Stimulated activated CD8-positive, alpha-beta memory T cell treated with anti-CD3 and anti-CD28 coated beads, Interleukin-15, amount 100 ng/mL, for 24 hours (primary cell): ENCODE measurements at regions not wholly inside any gene's neighbourhood (a gene's known extent, or its start where the extent isn't known, plus 50 kb on each side); places are given as distances from the start of the nearest gene placed in this dataset.

Experiments used
- DNase-seq: peaks from one replicate; pipeline ENCODE4 v3.0.0-alpha.2; 2020; ENCODE audit warnings: low read depth

DNA sequence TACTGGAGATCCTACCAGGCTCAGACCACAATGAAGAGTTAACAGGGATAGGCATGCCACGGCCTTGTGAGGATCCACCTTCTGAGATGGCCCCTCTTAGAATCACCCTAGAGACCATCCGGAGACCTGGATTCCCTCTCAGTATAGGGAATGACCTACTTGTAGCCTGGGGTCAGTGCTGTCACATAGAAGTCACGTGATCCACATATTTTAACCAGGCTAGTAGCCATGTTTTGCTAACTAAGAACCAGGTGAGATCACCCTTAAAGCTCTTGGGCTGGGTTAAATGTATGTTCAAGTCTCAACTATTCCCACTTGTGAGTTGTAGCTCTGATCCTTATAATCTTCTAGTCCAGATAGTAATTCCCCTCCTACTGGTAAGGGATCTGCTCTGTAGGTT is 215.4 kb downstream of the CCNG2 start:
- DNase-seq: no peak

DNA sequence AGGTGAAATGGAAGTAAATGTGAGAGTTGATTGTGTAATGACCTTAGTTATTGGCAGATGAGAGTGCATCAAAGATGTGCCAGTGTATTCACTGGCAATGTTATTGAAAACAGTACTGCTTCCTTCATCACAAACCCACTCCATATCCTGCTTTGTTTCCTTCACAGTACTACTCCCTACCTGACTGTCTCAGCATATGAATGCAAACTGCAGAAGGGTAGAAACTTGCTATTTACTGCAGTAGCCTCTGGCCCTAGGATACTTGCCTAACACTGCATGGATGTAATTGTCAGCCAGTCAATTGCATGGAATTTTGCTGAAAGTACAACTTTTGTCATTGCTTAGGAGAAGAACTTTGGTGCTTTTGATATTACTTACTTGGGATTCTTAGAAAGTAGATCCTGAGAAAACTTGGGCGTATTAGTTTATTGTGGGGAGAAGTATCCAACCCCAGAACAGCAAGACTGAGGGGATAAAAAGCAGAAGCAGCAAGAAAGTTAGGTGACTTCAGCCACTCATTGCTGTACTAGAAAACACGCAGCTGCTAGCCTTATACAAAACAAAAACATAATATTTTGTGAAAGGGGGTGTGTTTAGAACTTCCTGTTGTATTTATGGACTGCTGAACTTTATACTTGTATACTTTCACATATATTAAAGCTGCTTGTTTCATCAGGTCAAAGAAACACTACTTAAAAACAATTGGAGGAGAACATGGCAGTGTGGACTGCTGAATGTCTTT is 219.0 kb downstream of the CCNG2 start:
- no peak for DNase-seq

DNA sequence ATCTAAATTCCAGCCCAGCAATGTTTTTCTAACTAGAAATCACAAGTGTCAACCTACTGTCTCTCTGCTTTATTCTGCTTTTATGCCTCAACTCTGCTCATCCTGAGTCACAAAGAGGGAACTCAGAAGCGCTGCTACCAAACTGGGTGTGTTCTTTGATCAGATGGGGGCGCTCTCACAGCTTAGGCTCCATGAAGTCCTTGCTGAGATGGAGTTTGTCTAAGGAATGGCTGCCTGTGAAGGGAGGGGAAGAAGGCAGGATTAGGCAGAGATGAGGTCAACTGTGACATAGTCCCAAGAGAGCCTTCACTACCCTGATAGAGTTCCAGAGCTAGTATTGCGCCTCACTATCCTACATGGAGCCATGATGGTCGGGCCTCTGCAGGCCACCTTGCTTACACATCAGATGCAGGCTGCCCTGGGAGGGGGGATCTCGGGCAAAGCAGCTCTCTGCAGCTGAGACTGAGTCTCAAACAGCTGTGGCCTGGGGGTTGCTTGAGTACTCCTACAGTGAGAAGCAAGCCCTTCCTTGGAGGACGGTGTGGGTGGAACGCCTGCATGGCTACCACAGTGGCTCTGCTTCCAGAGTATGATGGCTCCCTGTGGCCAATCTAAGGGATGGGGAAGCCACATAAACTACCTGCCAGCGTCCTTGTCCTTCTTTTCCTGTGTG is 219.9 kb downstream of the CCNG2 start:
- DNase-seq: no peak

DNA sequence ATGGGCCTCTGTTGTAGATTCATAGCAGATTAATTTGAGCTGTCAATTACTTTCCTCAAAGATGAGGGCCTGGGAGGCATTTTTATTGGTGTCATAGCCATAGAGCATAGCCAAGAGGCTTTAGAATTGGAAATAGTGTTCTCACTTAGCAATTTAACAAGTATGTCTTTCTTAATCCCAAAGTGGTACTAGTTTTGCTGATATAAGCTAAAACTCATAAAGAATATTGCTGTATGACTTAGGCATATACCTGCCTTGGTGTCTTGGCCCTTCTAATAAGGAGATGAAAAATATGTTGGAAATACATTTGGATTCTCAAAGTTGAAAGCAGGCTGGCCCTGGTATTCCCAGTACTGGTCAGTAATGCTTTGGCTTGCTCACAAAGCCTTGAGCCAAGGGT is 221.5 kb upstream of the CXCL13 start:
- DNase-seq: no peak

DNA sequence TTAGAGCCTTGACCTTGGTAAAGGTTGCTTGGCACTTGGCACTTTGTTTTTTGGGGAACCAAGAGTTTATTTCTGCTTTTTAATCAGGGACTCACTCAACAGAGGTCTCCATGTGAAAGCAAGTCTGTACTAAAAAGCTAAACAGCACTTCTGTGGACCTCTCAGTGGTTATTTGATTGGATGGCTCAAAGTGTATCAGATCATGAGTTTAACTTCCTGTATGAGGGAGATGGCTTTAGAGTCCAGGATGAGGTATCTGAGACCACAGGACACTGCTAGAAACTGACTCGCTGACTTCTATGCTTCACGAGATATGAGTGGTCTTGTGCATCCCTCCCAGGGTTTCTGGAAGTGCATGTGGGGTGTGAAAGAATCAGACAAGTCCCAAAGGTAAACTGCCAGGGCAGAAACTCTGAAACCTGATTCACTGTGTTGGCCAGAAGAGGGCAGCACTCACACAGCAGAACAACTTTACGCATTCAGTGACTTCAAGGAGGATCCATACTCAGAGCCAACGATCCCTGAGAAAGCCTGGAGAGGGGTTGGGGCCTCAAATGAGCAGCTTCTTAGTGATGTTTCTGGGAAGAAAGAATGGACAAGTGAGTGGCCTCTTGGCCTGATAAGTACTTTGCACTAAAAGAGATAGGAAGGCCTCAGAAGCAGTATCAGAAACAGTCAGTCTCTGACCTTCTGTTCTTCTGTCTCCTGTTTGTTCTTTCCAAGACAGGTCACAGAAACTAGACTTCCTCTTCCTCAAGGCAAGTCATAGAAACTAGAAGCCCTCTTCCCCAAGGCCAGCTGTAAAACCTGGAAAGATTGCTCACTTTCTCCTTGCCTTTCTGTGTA is 220.3 kb upstream of the CXCL13 start:
- DNase-seq: peak; percentile 26

DNA sequence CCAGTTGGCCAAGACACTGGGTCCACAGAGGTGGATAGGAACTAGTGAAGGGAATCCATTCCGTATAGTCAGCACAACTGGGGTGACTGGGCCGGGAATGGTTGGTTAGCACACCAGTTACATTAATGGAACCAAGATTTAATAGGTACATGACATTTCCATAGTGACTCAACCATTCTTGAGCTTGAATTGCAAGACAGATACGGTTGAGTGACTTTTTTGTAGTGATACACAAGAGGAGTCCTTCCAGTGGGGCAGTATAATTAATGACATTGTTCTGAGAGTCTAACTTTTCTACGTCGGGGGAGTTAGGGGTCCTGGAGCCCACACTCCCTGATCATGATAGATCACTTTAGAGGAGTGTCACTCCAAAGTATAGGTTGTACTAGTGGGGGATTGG is 211.6 kb upstream of the CXCL13 start:
- no peak for DNase-seq

DNA sequence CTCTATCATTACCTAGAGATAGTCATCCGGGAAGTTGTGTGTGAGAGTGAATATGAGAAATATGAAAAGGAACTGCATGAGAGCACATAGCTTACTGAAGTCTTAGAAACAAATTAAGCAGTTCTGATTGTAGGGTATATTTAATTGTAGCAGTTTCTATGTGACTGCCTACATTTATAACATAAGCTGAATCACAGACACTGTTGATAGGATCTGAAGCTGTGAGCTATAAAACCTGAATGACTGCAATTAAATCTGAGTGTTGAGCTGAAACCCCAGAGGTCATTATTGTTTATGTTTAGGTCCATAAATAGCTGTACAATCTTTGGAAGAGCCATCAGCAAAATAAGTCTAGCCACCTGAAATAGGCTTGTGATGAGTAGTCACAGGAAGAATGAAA is 210.1 kb upstream of the CXCL13 start:
- DNase-seq: no peak

DNA sequence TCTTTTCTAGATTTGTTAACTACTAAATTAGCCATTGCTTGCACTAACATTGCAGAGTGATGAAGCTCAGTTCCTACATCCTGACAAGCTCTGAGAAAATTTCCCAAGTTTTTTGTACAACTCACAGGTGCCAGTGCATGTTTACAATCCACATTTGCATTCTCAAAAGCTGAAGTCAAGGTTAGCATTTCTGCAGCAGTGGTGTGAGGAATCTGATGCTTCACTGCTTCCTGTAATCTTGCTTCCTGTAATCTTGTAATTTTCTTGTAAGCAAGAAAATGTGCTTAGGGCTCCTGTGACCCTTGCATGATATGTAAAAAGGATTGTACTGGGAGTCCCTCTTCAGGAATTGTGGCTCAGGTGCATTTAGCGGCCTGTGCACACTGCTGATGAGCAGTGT is 207.4 kb upstream of the CXCL13 start:
- DNase-seq: no peak

DNA sequence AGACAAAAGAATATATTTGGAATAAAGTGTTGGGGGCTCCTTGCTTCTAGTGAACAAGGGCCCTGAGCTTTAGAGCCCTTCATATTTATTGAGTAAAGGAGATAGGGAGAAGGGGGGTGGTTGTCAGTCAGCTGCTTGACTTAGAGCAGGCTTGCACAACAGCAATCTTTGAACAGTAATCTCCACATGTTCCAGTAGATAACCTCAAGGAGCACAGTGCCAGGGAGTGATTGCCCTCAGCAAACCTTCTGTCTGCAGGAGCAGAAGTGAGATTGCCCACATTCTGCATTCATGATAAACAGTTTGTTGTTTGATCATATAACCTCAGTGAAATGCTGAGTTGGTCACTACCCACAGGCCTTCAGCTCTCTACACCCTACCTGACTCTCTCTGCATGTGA is 205.8 kb upstream of the CXCL13 start:
- no peak for DNase-seq

DNA sequence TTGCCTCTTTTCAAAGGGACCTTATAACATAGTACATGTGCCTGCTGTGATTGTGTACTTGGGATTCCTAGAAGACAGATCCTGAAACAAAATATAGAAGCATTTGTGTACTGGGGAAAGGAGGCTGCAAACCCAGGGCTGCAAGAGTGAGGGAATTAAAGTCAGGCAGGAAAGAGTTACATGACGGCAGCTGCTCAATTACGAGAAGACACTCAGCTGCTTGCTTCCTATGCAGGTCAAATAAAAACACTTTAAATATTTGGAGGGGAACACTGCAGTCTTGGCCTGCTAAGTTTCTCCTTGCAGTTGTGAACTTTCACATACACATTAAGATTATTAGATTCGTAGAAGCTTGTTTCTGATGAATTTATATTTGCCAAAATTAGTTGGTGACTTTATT is 191.9 kb upstream of the CXCL13 start:
- no peak for DNase-seq

DNA sequence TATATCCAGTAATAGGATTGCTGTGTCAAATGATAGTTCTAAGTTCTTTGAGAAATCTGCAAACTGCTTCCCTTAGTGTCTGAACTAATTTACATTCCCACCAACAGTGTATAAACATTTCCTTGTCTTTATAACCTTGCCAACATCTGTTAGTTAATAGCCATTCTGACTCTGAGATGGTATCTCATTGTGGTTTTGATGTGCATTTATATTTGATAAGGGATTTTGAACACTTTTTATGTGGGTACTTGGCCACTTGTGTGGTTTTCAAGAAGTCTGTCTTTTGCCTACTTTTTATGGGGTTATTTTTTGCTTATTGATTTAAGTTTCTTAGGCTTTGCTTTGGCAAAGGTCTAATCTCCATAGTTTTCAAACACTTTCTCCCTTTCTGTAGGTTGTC is 189.9 kb upstream of the CXCL13 start:
- DNase-seq: no peak

DNA sequence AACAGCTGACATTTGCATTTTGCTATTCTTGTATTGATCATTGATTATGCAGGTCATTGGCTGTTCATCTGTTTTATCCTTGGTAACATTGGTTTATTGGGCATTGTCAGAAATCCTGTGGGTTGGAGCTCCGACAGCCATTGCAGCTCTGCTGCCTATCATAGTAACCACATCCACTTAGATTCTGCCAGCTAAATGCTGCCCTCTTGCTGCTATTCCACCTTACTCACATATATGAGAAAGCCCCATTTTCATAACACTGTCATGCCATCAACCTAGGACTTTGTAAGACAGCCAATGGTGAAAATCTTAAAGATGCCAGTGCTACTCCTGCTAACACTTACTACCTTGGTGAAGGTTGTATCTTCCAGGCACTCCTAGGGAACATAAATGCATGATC is 187.3 kb upstream of the CXCL13 start:
- DNase-seq: no peak

DNA sequence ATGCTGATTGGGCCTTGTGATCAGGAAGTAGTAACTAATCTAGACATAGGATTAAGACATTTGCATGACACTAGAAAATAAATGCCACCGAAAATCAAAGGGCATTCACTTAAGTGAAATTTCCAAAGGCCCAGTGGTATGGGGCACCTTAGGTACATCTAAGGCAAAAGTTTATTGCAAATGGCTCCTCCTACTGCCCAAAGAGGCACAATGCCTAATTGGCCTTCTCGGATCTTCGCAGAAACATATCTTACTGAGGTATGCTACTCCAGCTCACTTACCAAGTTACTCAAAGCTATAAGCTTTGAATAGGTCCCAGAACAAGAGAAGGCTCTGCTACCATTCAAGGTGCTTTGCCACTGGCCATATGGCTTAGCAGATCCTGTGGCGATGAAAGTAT is 174.8 kb upstream of the CXCL13 start:
- DNase-seq: no peak

DNA sequence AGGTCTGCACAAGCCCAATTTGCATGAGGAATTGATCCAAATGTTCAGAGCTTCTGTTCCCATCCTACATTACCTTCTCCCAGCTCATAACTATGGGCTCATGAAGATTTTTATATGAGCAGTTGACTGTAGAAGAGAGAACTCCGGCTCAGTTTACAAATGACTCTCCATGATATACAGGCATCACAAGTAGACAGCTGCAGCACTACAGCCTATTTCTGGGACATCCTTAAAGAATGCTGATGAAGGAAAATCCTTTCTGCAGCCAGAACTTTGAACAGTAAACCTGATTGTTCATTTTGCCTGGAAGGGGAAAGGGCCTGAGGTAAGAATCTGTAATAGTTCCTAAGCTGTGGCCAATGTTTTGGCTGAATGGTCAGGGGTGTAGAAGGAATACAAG is 174.1 kb upstream of the CXCL13 start:
- no peak for DNase-seq

DNA sequence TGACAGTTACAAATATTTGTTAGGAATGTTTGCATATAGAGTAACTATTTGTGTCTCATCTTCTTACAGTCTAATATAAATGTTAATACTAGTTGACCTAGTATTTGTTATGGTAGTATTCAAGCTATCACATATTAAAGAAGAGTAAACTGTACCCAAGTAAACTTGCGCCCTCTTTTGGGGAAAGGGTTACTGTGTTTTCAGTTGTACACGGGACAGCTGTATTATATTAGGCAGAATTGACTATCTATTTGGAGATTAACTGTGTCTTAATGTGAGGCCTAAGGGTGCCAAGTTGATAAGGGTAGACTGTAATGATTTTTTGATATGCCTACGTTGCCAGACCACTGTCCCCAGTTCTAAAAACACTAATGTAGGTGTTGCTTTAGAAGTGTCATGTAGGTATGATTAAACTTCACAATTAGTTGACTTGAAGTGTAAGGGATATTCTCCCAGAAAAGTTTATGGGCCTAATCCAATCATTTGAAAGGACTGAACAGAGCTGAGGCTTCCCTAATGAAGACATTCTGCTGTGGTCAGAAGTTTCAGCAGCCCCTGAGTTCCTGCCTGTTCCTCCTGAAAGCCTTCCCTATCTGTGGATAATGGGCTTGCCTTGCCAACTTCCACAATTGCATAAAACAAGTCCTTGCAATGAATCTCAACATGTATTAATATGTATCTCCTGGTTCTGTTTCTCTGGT is 172.8 kb upstream of the CXCL13 start:
- DNase-seq: no peak

DNA sequence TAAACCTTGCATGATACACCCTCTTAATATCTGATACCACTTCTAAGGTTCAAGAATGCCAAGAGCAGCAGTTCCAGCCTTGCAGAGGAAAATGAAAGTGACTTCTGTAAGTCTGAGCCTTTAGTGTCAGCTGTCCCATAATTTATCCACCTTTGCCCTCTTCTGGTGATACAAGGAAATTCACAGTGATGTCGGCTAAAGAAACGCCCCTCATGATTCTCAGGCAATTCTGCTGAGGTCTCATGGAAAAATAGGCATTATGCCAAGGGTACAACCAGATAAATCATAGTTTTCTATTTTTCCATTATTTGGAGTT is 172.2 kb upstream of the CXCL13 start:
- DNase-seq: no peak

DNA sequence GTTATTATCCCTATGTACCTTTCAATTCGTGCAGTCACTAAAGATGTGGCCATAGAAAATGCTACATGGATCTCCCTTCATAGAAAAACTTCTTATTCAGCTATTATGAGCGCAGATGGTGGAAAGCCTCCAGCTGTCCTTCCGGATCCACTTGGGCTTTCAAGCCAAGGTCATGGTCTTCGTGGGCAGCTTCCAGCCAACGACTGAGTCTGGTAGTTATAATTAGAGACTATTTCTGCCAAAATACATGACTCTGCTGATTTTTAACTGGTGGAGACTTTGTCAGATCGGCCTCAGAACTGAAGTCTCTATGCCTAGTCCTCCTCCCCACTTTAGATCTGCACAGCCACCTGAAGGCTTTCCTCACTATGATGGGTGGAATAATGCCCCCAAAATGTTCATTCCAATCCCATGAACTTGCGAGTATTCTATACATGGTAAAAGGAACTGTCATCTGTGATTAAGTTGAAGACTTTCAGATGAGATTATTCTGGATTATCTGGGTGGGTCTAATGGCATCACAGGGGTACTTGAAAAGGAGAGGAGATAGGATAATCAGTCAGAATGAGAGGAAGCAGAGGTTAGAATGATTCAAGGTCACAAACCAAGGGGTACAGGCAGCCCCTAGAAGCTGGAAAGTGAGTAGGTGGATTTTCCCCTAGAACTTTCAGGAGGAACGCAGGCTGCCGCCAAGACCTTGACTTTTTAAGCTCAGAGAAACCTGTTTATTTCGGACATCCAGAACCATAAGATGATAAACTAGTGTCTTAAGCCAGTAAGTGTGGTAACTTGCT is 171.1 kb upstream of the CXCL13 start:
- no peak for DNase-seq

DNA sequence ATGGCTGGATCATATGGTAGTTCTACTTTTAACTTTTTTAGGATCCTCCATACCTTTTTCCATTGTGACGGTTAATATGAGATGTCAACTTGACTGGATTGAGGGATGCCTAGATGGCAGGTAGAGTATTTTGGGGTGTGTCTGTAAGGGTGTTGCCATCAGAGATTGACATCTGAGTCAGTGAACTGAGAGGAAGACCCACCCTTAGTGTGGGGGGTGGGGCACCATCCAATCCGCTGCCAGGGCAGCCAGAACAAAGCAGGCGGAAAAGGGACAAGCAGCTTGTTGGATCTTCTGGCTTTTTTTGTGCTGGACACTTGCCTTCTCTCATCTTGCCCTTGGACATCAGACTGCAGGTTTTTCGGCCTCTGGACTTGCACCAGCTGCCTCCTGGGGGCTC is 168.5 kb upstream of the CXCL13 start:
- DNase-seq: no peak

DNA sequence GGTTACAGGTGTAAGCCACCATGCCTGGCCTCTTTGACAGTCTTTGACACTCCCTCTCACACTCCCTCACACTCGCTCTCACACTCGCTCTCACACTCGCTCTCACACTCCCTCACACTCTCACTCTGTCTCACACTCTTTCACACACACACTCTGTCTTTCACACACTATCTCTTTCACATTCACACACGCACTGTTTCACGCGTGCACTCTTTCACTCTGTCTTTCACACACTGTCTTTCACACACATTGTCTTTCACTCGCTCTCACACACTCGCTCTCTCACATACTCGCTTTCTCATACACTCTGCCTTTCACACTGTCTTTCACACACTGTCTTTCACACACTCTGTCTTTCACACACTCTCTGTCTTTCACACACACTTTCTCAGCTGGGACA is 167.1 kb upstream of the CXCL13 start:
- DNase-seq: no peak

DNA sequence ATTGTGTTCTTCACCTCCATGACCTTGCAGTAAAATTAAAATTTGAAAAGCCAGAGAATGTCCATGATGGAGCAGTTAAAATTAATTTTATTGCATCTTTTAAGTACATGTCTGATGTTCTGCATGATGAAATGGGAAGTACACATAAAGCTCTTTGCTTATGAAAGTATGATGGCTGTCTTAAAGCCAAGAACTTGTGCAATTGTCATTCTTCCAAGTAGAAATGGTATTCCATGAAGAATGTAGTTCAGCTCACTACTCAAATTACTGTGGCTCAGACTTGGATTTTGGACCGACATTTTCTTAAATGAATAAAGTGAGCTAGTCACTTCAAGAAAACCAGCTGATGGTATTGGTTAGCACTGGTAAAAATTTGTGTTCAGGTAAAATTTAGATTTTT is 161.7 kb upstream of the CXCL13 start:
- DNase-seq: no peak

DNA sequence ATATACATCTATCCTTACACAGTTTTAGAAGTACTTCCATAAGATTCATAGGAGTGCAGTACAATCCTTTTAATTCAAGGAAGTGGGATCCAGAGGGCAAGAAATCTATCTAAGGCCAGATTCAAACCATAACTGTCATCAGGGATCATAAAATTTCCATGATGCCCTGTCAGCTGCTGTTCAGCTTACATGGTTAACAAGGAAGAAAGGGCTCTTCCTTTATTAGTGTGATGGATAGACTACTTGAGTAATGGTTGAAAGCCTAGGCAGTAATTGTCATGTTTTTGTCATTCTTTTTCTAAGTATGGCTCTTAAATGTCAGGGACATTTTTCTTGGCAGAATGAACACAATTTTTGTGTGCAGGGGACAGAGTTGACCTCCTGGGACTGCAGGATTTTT is 159.8 kb upstream of the CXCL13 start:
- no peak for DNase-seq

DNA sequence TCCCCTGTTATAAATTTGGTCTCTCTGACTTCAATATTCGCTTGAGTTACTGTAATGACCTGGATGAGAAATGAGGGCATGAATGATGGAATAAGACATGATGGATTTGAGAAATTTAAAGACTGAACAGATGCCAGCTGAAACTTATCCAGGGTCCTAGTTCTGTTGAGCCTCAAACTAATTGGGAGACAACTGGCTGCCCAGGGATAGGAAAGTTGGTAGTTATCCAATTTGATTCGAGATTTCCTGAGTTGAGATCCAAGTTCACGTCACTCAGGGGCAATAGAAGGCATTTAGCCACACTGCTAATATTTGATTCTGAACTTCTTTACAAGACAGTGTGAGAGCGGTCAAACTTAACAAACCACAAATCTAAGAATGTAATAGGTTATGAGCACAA is 159.0 kb upstream of the CXCL13 start:
- no peak for DNase-seq
